ENCODE measurements at regions not wholly inside any gene's neighbourhood (a gene's known extent, or its start where the extent isn't known, plus 50 kb on each side); places are given as distances from the start of the nearest gene placed in this dataset.

- H3K9me3 Mint-ChIP-seq, result peaks cover 0 to 7% (median 2%) of the 10 kb centered on the region in 8 donors
Observed at GRCh38 chr2:211144078-211144477, 587.7 kb downstream of the CPS1 start.

GRCh38 chr2:211144974-211145665 is 588.7 kb downstream of the CPS1 start:
- H3K27me3 ChIP-seq (ENCODE audit: insufficient read depth, low read length), result no peaks in the 10 kb centered on the region
- Mint-ChIP-seq H3K4me3 (no peak overlapping the region), H3K9me3 (peaks cover 0 to 7% (median 2%) of the 10 kb centered on the region in 8 donors), H3K36me3 (no peaks in the 10 kb centered on the region), H3K27ac (no peak overlapping the region), H3K4me1 (no peaks in the 10 kb centered on the region), H3K27me3 (no peaks in the 10 kb centered on the region)
- no peaks in the 10 kb centered on the region for H3K36me3 ChIP-seq (ENCODE audit: insufficient read depth, low read length)
- intact Hi-C loops (cut with micrococcal nuclease), result no loop called here
- ChIA-PET CTCF (ENCODE audit: partially characterized antibody) (no interaction called here), POLR2A (ENCODE audit: partially characterized antibody) (no interaction called here)
- H3K4me1 ChIP-seq (ENCODE audit: insufficient read depth, low read length), result no peaks in the 10 kb centered on the region
- DNase-seq, result no peak
- no peaks in the 10 kb centered on the region for H3K9me3 ChIP-seq (ENCODE audit: control insufficient read depth in 1 of 2, low read length in 2 of 2)
- no peak overlapping the region for H3K4me3 ChIP-seq (ENCODE audit: low read length in 2 of 2)
- H3K27ac ChIP-seq (ENCODE audit: low read depth, low read length), result no peak overlapping the region

More at GRCh38 chr2:211144078-211144477, 587.7 kb downstream of the CPS1 start:
- H3K27me3 ChIP-seq (ENCODE audit: insufficient read depth, low read length), result no peaks in the 10 kb centered on the region
- DNase-seq, result no peak
- Mint-ChIP-seq H3K36me3 (no peaks in the 10 kb centered on the region), H3K4me3 (no peak overlapping the region), H3K27me3 (no peaks in the 10 kb centered on the region), H3K27ac (no peak overlapping the region), H3K4me1 (no peaks in the 10 kb centered on the region)
- POLR2A ChIA-PET (ENCODE audit: partially characterized antibody), result no interaction called here
- no peak overlapping the region for H3K27ac ChIP-seq (ENCODE audit: low read depth, low read length)
- no peak overlapping the region for H3K4me3 ChIP-seq (ENCODE audit: low read length in 2 of 2)
- H3K36me3 ChIP-seq (ENCODE audit: insufficient read depth, low read length), result no peaks in the 10 kb centered on the region
- CTCF ChIA-PET (ENCODE audit: partially characterized antibody), result no interaction called here
- H3K4me1 ChIP-seq (ENCODE audit: insufficient read depth, low read length), result no peaks in the 10 kb centered on the region
- intact Hi-C loops (cut with micrococcal nuclease), result no loop called here
- H3K9me3 ChIP-seq (ENCODE audit: control insufficient read depth in 1 of 2, low read length in 2 of 2), result no peaks in the 10 kb centered on the region

GRCh38 chr2:211149731-211150130 is 593.3 kb downstream of the CPS1 start:
- Mint-ChIP-seq H3K27me3 (no peaks in the 10 kb centered on the region), H3K9me3 (peaks cover 0 to under 1% (median 0%) of the 10 kb centered on the region in 8 donors), H3K4me1 (no peaks in the 10 kb centered on the region), H3K27ac (no peak overlapping the region), H3K36me3 (no peaks in the 10 kb centered on the region), H3K4me3 (no peak overlapping the region)
- intact Hi-C loops (cut with micrococcal nuclease), result no loop called here
- no peaks in the 10 kb centered on the region for H3K36me3 ChIP-seq (ENCODE audit: insufficient read depth, low read length)
- H3K4me3 ChIP-seq (ENCODE audit: low read length in 2 of 2), result no peak overlapping the region
- CTCF ChIA-PET (ENCODE audit: partially characterized antibody), result no interaction called here
- H3K27ac ChIP-seq (ENCODE audit: low read depth, low read length), result no peak overlapping the region
- no peak for DNase-seq
- no peaks in the 10 kb centered on the region for H3K9me3 ChIP-seq (ENCODE audit: control insufficient read depth in 1 of 2, low read length in 2 of 2)
- H3K4me1 ChIP-seq (ENCODE audit: insufficient read depth, low read length), result no peaks in the 10 kb centered on the region
- POLR2A ChIA-PET (ENCODE audit: partially characterized antibody), result no interaction called here
- H3K27me3 ChIP-seq (ENCODE audit: insufficient read depth, low read length), result no peaks in the 10 kb centered on the region

GRCh38 chr2:211157211-211157610 is 600.8 kb downstream of the CPS1 start:
- Mint-ChIP-seq H3K36me3 (no peaks in the 10 kb centered on the region), H3K4me1 (no peaks in the 10 kb centered on the region), H3K9me3 (no peaks in the 10 kb centered on the region), H3K4me3 (no peak overlapping the region), H3K27ac (no peak overlapping the region), H3K27me3 (no peaks in the 10 kb centered on the region)
- Histone ChIP-seq H3K36me3 (ENCODE audit: insufficient read depth, low read length) (no peaks in the 10 kb centered on the region), H3K27me3 (ENCODE audit: insufficient read depth, low read length) (no peaks in the 10 kb centered on the region), H3K4me1 (ENCODE audit: insufficient read depth, low read length) (no peaks in the 10 kb centered on the region), H3K27ac (ENCODE audit: low read depth, low read length) (no peak overlapping the region), H3K9me3 (ENCODE audit: control insufficient read depth in 1 of 2, low read length in 2 of 2) (no peaks in the 10 kb centered on the region), H3K4me3 (ENCODE audit: low read length in 2 of 2) (no peak overlapping the region)
- POLR2A ChIA-PET (ENCODE audit: partially characterized antibody), result no interaction called here
- no peak for DNase-seq
- intact Hi-C loops (cut with micrococcal nuclease), result no loop called here
- CTCF ChIA-PET (ENCODE audit: partially characterized antibody), result interaction anchor here (0.9 kb wide), 1 partner anchor 9 kb away, joined by 5 read pairs; no protein-coding TSS in a partner anchor

GRCh38 chr2:211157856-211158463 is 601.6 kb downstream of the CPS1 start:
- peak; percentile 18 to 53 (median 35) for DNase-seq
- H3K27me3 ChIP-seq (ENCODE audit: insufficient read depth, low read length), result no peaks in the 10 kb centered on the region
- CTCF ChIA-PET (ENCODE audit: partially characterized antibody), result interaction anchor here (0.9 kb wide), 2 partner anchors 8 to 10 kb away, joined by 3 to 5 read pairs; no protein-coding TSS in a partner anchor
- Mint-ChIP-seq H3K36me3 (no peaks in the 10 kb centered on the region), H3K27me3 (no peaks in the 10 kb centered on the region), H3K27ac (no peak overlapping the region), H3K9me3 (no peaks in the 10 kb centered on the region), H3K4me3 (no peak overlapping the region), H3K4me1 (no peaks in the 10 kb centered on the region)
- no peaks in the 10 kb centered on the region for H3K4me1 ChIP-seq (ENCODE audit: insufficient read depth, low read length)
- H3K9me3 ChIP-seq (ENCODE audit: control insufficient read depth in 1 of 2, low read length in 2 of 2), result no peaks in the 10 kb centered on the region
- no peak overlapping the region for H3K4me3 ChIP-seq (ENCODE audit: low read length in 2 of 2)
- POLR2A ChIA-PET (ENCODE audit: partially characterized antibody), result no interaction called here
- no peak overlapping the region for H3K27ac ChIP-seq (ENCODE audit: low read depth, low read length)
- H3K36me3 ChIP-seq (ENCODE audit: insufficient read depth, low read length), result no peaks in the 10 kb centered on the region
- intact Hi-C loops (cut with micrococcal nuclease), result loop anchor here (2.0 kb wide), 1 partner anchor 581 kb away; no protein-coding TSS in a partner anchor

- POLR2A ChIA-PET (ENCODE audit: partially characterized antibody), result no interaction called here
- H3K27me3 ChIP-seq (ENCODE audit: insufficient read depth, low read length), result no peaks in the 10 kb centered on the region
- Mint-ChIP-seq H3K27me3 (no peaks in the 10 kb centered on the region), H3K27ac (no peak overlapping the region), H3K36me3 (no peaks in the 10 kb centered on the region), H3K4me3 (no peak overlapping the region), H3K4me1 (no peaks in the 10 kb centered on the region), H3K9me3 (peaks cover 0 to 5% (median 0%) of the 10 kb centered on the region in 8 donors)
- CTCF ChIA-PET (ENCODE audit: partially characterized antibody), result no interaction called here
- no peaks in the 10 kb centered on the region for H3K9me3 ChIP-seq (ENCODE audit: control insufficient read depth in 1 of 2, low read length in 2 of 2)
- H3K36me3 ChIP-seq (ENCODE audit: insufficient read depth, low read length), result no peaks in the 10 kb centered on the region
- no peak overlapping the region for H3K4me3 ChIP-seq (ENCODE audit: low read length in 2 of 2)
- no peaks in the 10 kb centered on the region for H3K4me1 ChIP-seq (ENCODE audit: insufficient read depth, low read length)
- intact Hi-C loops (cut with micrococcal nuclease), result loop anchor here (2.0 kb wide), 1 partner anchor 583 kb away; no protein-coding TSS in a partner anchor
- DNase-seq, result no peak
- no peak overlapping the region for H3K27ac ChIP-seq (ENCODE audit: low read depth, low read length)
Observed at GRCh38 chr2:211159972-211160371, 603.6 kb downstream of the CPS1 start.

- ChIA-PET POLR2A (ENCODE audit: partially characterized antibody) (no interaction called here), CTCF (ENCODE audit: partially characterized antibody) (no interaction called here)
- H3K27ac ChIP-seq (ENCODE audit: low read depth, low read length), result no peak overlapping the region
- Mint-ChIP-seq H3K27me3 (no peaks in the 10 kb centered on the region), H3K4me1 (no peaks in the 10 kb centered on the region), H3K36me3 (no peaks in the 10 kb centered on the region), H3K27ac (no peak overlapping the region), H3K4me3 (no peak overlapping the region), H3K9me3 (peaks cover 0 to 5% (median 0%) of the 10 kb centered on the region in 8 donors)
- H3K27me3 ChIP-seq (ENCODE audit: insufficient read depth, low read length), result no peaks in the 10 kb centered on the region
- H3K9me3 ChIP-seq (ENCODE audit: control insufficient read depth in 1 of 2, low read length in 2 of 2), result no peaks in the 10 kb centered on the region
- intact Hi-C loops (cut with micrococcal nuclease), result no loop called here
- no peaks in the 10 kb centered on the region for H3K4me1 ChIP-seq (ENCODE audit: insufficient read depth, low read length)
- no peak overlapping the region for H3K4me3 ChIP-seq (ENCODE audit: low read length in 2 of 2)
- DNase-seq, result no peak
- H3K36me3 ChIP-seq (ENCODE audit: insufficient read depth, low read length), result no peaks in the 10 kb centered on the region
Observed at GRCh38 chr2:211161236-211161635, 604.8 kb downstream of the CPS1 start.

Data from CD4-positive, alpha-beta memory T cell (primary cell).